Fibroblast of pulmonary artery (primary cell): ENCODE measurements at regions not wholly inside any gene's neighbourhood (a gene's known extent, or its start where the extent isn't known, plus 50 kb on each side); places are given as distances from the start of the nearest gene placed in this dataset.

Experiments
- DNase-seq: peaks from one replicate; pipeline ENCODE4 v3.0.0-alpha.2; 2010; ENCODE audit warnings: low read depth
- H3K4me3 ChIP-seq: replicated peaks from 2 replicates; pipeline ENCODE4 v1.5.1; 2011; ENCODE audit warnings: low read depth, mild to moderate bottlenecking, control low read depth, low read length, moderate library complexity
- CTCF ChIP-seq: IDR thresholded peaks from 2 replicates; pipeline ENCODE4 v1.5.1; 2011; ENCODE audit warnings: mild to moderate bottlenecking, control low read depth, low read length, inconsistent platforms; ENCODE audit errors: missing control alignments

- H3K4me3 ChIP-seq = no peak overlapping the region
- no peak for DNase-seq
- no peak for TF ChIP-seq CTCF
Observed at GRCh38 chr6:40882323-40882997, 156.6 kb downstream of the UNC5CL start.

- no peak for DNase-seq
- no peak for TF ChIP-seq CTCF
- no peak overlapping the region for H3K4me3 ChIP-seq
Observed at GRCh38 chr6:40881501-40881900, 157.5 kb downstream of the UNC5CL start.

- no peak overlapping the region for H3K4me3 ChIP-seq
- no peak for TF ChIP-seq CTCF
- no peak for DNase-seq
Observed at GRCh38 chr6:40880906-40881305, 158.1 kb downstream of the UNC5CL start.

GRCh38 chr6:40879169-40879568 is 159.9 kb downstream of the UNC5CL start:
- no peak overlapping the region for H3K4me3 ChIP-seq
- DNase-seq = no peak
- TF ChIP-seq CTCF = no peak

GRCh38 chr6:40877362-40877761 is 161.7 kb downstream of the UNC5CL start:
- H3K4me3 ChIP-seq = no peak overlapping the region
- TF ChIP-seq CTCF = no peak
- no peak for DNase-seq

GRCh38 chr6:40876336-40876735 is 162.7 kb downstream of the UNC5CL start:
- no peak for TF ChIP-seq CTCF
- no peak overlapping the region for H3K4me3 ChIP-seq
- DNase-seq = no peak

GRCh38 chr6:40874495-40874894 is 164.5 kb downstream of the UNC5CL start:
- no peak for TF ChIP-seq CTCF
- no peak overlapping the region for H3K4me3 ChIP-seq
- no peak for DNase-seq
